Activated T-cell treated with anti-CD3 and anti-CD28 coated beads for 48 hours (primary cell): ENCODE measurements at regions not wholly inside any gene's neighbourhood (a gene's known extent, or its start where the extent isn't known, plus 50 kb on each side); places are given as distances from the start of the nearest gene placed in this dataset.
"Not testable (repeated sequence)": the region's sequence is repeated elsewhere in the genome, so short reads cannot be mapped to it uniquely, and the experiment has no call there.

ENCODE experiments used
- DNase-seq: peaks from one replicate; pipeline ENCODE4 v3.0.0-alpha.2; 2020; ENCODE audit warnings: low read depth

- no peak for DNase-seq
Measured at GRCh38 chr18:71370671-71371445, 1082.0 kb downstream of the SOCS6 start.

GRCh38 chr18:71370095-71370494 lies 1081.2 kb downstream of the SOCS6 start:
- DNase-seq, result no peak

GRCh38 chr18:71362140-71362539 lies 1073.3 kb downstream of the SOCS6 start:
- no peak for DNase-seq

GRCh38 chr18:71355599-71355998 lies 1066.8 kb downstream of the SOCS6 start:
- not testable (repeated sequence) for DNase-seq

GRCh38 chr18:71352618-71353017 lies 1063.8 kb downstream of the SOCS6 start:
- DNase-seq, result no peak

GRCh38 chr18:71336576-71337210 lies 1047.8 kb downstream of the SOCS6 start:
- no peak for DNase-seq

- DNase-seq, result no peak
Measured at GRCh38 chr18:71329563-71329962, 1040.7 kb downstream of the SOCS6 start.

GRCh38 chr18:71329114-71329513 lies 1040.3 kb downstream of the SOCS6 start:
- DNase-seq, result no peak

GRCh38 chr18:71327850-71328249 lies 1039.0 kb downstream of the SOCS6 start:
- no peak for DNase-seq

GRCh38 chr18:71327441-71327840 lies 1038.6 kb downstream of the SOCS6 start:
- no peak for DNase-seq

- DNase-seq, result no peak
Measured at GRCh38 chr18:71326826-71327225, 1038.0 kb downstream of the SOCS6 start.

GRCh38 chr18:71324356-71324755 lies 1035.5 kb downstream of the SOCS6 start:
- no peak for DNase-seq

- no peak for DNase-seq
Measured at GRCh38 chr18:71322201-71322600, 1033.4 kb downstream of the SOCS6 start.

GRCh38 chr18:71321319-71321718 lies 1032.5 kb downstream of the SOCS6 start:
- no peak for DNase-seq

GRCh38 chr18:71304856-71305255 lies 1016.0 kb downstream of the SOCS6 start:
- no peak for DNase-seq

- DNase-seq, result not testable (repeated sequence)
Measured at GRCh38 chr18:71303743-71304142, 1014.9 kb downstream of the SOCS6 start.

- no peak for DNase-seq
Measured at GRCh38 chr18:71301596-71301995, 1012.8 kb downstream of the SOCS6 start.

- not testable (repeated sequence) for DNase-seq
Measured at GRCh38 chr18:71294201-71294600, 1005.4 kb downstream of the SOCS6 start.

- no peak for DNase-seq
Measured at GRCh38 chr18:71293322-71293721, 1004.5 kb downstream of the SOCS6 start.

- DNase-seq, result no peak
Measured at GRCh38 chr18:71287268-71287667, 998.4 kb downstream of the SOCS6 start.

- no peak for DNase-seq
Measured at GRCh38 chr18:71252351-71252865, 963.6 kb downstream of the SOCS6 start.

- no peak for DNase-seq
Measured at GRCh38 chr18:71250191-71250590, 961.3 kb downstream of the SOCS6 start.

GRCh38 chr18:71249791-71250190 lies 960.9 kb downstream of the SOCS6 start:
- DNase-seq, result no peak
